Endothelial cell of umbilical vein (primary cell): ENCODE measurements at regions not wholly inside any gene's neighbourhood (a gene's known extent, or its start where the extent isn't known, plus 50 kb on each side); places are given as distances from the start of the nearest gene placed in this dataset.

Experiments
- BruUV-seq: library from RNA; stranded (reverse); fragments of 400-500 nt; replicated peaks from 2 replicates; lab custom pipeline; 2021; lab: Mats Ljungman, UMichigan
- CTCF ChIA-PET: fragments of 300-600, 350-600 bp; sonication (Branson Sonifier 250); formaldehyde crosslinking; loops from one replicate; lab custom pipeline; 2021; ENCODE audit warnings: antibody characterized with exemption, inconsistent platforms; lab: Charles Lee
- POLR2A ChIA-PET: fragments of 300-600, 350-600 bp; sonication (Branson Sonifier 250); formaldehyde crosslinking; loops from one replicate; lab custom pipeline; 2021; ENCODE audit warnings: antibody characterized with exemption, inconsistent platforms; lab: Charles Lee
- DNase-seq: peaks from one replicate; pipeline ENCODE4 v3.0.0-alpha.2; 2011; ENCODE audit warnings: low read depth, low spot score
- FAIRE-seq: peaks from 2 replicates; lab custom pipeline; 2011; peaks lifted over from hg19 to GRCh38; lab: Jason Lieb, UNC
- H2AFZ ChIP-seq: 2 replicates; pipeline ENCODE4 v1.6.0; 2012; ENCODE audit warnings: low read depth, low read length, control low read depth, inconsistent platforms
- H3K27ac ChIP-seq: 2 replicates; pipeline ENCODE4 v1.5.1; 2011; ENCODE audit warnings: low read depth, mild to moderate bottlenecking, control low read depth, low read length, moderate library complexity; ENCODE audit not compliant: insufficient read depth
- H3K27me3 ChIP-seq, 2 experiments: 2 replicates each; pipeline versions ENCODE4 v1.6.0 to v1.6.1; 2011; ENCODE audit warnings: low read length in 2 of 2, mixed read lengths in 1 of 2; ENCODE audit not compliant: control insufficient read depth in 2 of 2, insufficient read depth in 2 of 2
- H3K36me3 ChIP-seq, 2 experiments: 2 replicates in 1 of 2; 3 replicates in 1 of 2; pipeline ENCODE4 v1.5.1; 2011; ENCODE audit warnings: low read length in 2 of 2, mild to moderate bottlenecking in 1 of 2, moderate library complexity in 1 of 2; ENCODE audit not compliant: control insufficient read depth in 2 of 2, insufficient read depth in 2 of 2; ENCODE audit errors: extremely low read depth in 1 of 2
- H3K4me1 ChIP-seq: 3 replicates; pipeline ENCODE4 v1.5.1; 2011; ENCODE audit warnings: mild to moderate bottlenecking, low read length; ENCODE audit not compliant: control insufficient read depth, insufficient read depth; ENCODE audit errors: extremely low read depth
- H3K4me2 ChIP-seq: 2 replicates; pipeline ENCODE4 v1.6.1; 2011; ENCODE audit warnings: low read length, control low read depth, mixed read lengths; ENCODE audit not compliant: insufficient read depth
- H3K4me3 ChIP-seq, 3 experiments: fragments of 200-600 bp in 1 of 3; sonication (generic), shearing (Covaris generic) in 1 of 3; replicated peaks in 1 of 3; 2 replicates each; pipeline ENCODE4 v1.5.1; 2011 to 2016; ENCODE audit warnings: control low read depth in 3 of 3, low read length in 3 of 3, mild to moderate bottlenecking in 2 of 3, inconsistent platforms in 1 of 3, low read depth in 1 of 3, moderate library complexity in 1 of 3; ENCODE audit not compliant: insufficient read depth in 1 of 3
- H3K79me2 ChIP-seq: 2 replicates; pipeline ENCODE4 v1.6.0; 2012; ENCODE audit warnings: low read length, inconsistent platforms; ENCODE audit not compliant: control insufficient read depth, insufficient read depth
- H3K9ac ChIP-seq: replicated peaks from 2 replicates; pipeline ENCODE3; 2011; ENCODE audit warnings: low read length, control low read depth; ENCODE audit not compliant: insufficient read depth; ENCODE audit errors: extremely low read depth
- H3K9me1 ChIP-seq: replicated peaks from 3 replicates; pipeline ENCODE4 v1.6.0; 2011; ENCODE audit warnings: mild to moderate bottlenecking, low read length; ENCODE audit not compliant: control insufficient read depth, insufficient read depth; ENCODE audit errors: extremely low read depth
- H3K9me3 ChIP-seq: replicated peaks from 2 replicates; pipeline ENCODE4 v1.5.1; 2012; ENCODE audit warnings: low read length, inconsistent platforms; ENCODE audit not compliant: control insufficient read depth, insufficient read depth
- H4K20me1 ChIP-seq: replicated peaks from 2 replicates; pipeline ENCODE3; 2011; ENCODE audit warnings: mild to moderate bottlenecking, low read length; ENCODE audit not compliant: control insufficient read depth, insufficient read depth; ENCODE audit errors: extremely low read depth
- EZH2 ChIP-seq: IDR thresholded peaks from 2 replicates; pipeline ENCODE4 v1.6.1; 2012; ENCODE audit warnings: borderline replicate concordance, low read depth, mild to moderate bottlenecking, moderate library complexity, low read length, inconsistent platforms; ENCODE audit not compliant: severe bottlenecking
- FOS ChIP-seq: IDR thresholded peaks from 2 replicates; pipeline ENCODE4 v1.6.1; 2011; ENCODE audit warnings: mild to moderate bottlenecking, low read length, moderate library complexity, borderline replicate concordance; ENCODE audit not compliant: insufficient read depth
- GATA2 ChIP-seq: IDR thresholded peaks from 2 replicates; pipeline ENCODE4 v1.7.0; 2011; ENCODE audit warnings: low read depth, mild to moderate bottlenecking, moderate library complexity, mixed read lengths, low read length; ENCODE audit not compliant: insufficient read length, insufficient read depth
- JUN ChIP-seq: IDR thresholded peaks from 2 replicates; pipeline ENCODE4 v1.6.1; 2011; ENCODE audit warnings: borderline replicate concordance, low read depth; ENCODE audit not compliant: insufficient read length, insufficient read depth
- MAX ChIP-seq: IDR thresholded peaks from 2 replicates; pipeline ENCODE4 v1.6.1; 2011; ENCODE audit not compliant: insufficient read depth, insufficient read length
- MYC ChIP-seq: IDR thresholded peaks from one replicate; pipeline ENCODE4 v1.6.1; 2011; ENCODE audit warnings: mild to moderate bottlenecking, low read depth, low read length
- POLR2A ChIP-seq: IDR thresholded peaks from 2 replicates; pipeline ENCODE4 v1.6.1; 2012; ENCODE audit warnings: low read depth, mild to moderate bottlenecking, control low read depth, low read length
- POLR2AphosphoS5 ChIP-seq: IDR thresholded peaks from 2 replicates; pipeline ENCODE4 v1.6.1; 2012; ENCODE audit warnings: low read depth, mild to moderate bottlenecking, control low read depth, low read length, moderate library complexity; ENCODE audit not compliant: insufficient read depth
- dilution Hi-C: fragments of 300-500 bp; cut with MboI; formaldehyde crosslinking; loops from one replicate; pipeline ENCODE4 v1.15.0; 2019; ENCODE audit warnings: low sequenced_read_pairs; ENCODE audit not compliant: extremely low pct_ligation_motif_present
- intact Hi-C: fragments of 100-400 bp; cut with micrococcal nuclease; formaldehyde crosslinking; loops from one replicate; pipeline ENCODE4 v1.10.0; 2022
- TF ChIP-seq, protein P1 (sequence below), 2 donors: IDR thresholded peaks; 1 replicate in 1 of 2; 2 replicates in 1 of 2; pipeline ENCODE4 v1.5.1; 2011; ENCODE audit warnings: low read length in 2 of 2, mild to moderate bottlenecking in 2 of 2, moderate library complexity in 2 of 2, control low read depth in 1 of 2, inconsistent platforms in 1 of 2, low read depth in 1 of 2; ENCODE audit not compliant: insufficient read depth in 1 of 2; ENCODE audit errors: extremely low read depth in 1 of 2

DNA sequence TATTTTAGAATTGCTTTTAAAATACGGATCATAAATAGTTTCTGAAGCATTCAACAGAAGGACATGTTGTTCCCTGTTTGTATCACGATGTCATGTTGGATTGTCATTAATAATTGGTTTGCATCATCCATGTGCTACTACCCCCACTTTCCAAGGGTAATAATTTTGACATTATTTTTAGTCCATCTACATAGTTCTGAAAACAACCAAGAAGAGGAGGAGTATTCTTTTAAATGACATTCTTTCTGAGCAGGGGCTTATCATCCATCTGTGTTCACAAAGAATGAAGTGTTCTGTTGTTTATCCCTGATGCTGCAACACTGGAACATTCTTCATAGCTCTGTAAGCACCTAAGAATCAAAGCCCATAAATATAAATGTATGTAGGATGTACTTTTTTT is 151.0 kb upstream of the CITED2 start:
- Histone ChIP-seq H3K27ac (no peak overlapping the region), H3K4me2 (no peak overlapping the region), H3K9me1 (no peaks in the 10 kb centered on the region), H3K79me2 (no peaks in the 10 kb centered on the region), H3K4me3 (no peak overlapping the region), H3K36me3 (no peaks in the 10 kb centered on the region), H4K20me1 (no peaks in the 10 kb centered on the region), H2AFZ (no peak overlapping the region), H3K4me1 (peaks cover 6% of the 10 kb centered on the region), H3K9me3 (no peaks in the 10 kb centered on the region), H3K9ac (no peak overlapping the region), H3K27me3 (no peaks in the 10 kb centered on the region)
- BruUV-seq: no TSS peak
- FAIRE-seq: no peak
- intact Hi-C loops: no loop called here
- dilution Hi-C loops: no loop called here
- ChIA-PET POLR2A (no interaction called here), CTCF (no interaction called here)
- DNase-seq: no peak
- no peak for TF ChIP-seq JUN
- TF ChIP-seq EZH2: no peak
- TF ChIP-seq MAX: no peak
- TF ChIP-seq FOS: no peak
- TF ChIP-seq MYC: no peak
- no peak for TF ChIP-seq POLR2AphosphoS5
- TF ChIP-seq, protein P1, sequence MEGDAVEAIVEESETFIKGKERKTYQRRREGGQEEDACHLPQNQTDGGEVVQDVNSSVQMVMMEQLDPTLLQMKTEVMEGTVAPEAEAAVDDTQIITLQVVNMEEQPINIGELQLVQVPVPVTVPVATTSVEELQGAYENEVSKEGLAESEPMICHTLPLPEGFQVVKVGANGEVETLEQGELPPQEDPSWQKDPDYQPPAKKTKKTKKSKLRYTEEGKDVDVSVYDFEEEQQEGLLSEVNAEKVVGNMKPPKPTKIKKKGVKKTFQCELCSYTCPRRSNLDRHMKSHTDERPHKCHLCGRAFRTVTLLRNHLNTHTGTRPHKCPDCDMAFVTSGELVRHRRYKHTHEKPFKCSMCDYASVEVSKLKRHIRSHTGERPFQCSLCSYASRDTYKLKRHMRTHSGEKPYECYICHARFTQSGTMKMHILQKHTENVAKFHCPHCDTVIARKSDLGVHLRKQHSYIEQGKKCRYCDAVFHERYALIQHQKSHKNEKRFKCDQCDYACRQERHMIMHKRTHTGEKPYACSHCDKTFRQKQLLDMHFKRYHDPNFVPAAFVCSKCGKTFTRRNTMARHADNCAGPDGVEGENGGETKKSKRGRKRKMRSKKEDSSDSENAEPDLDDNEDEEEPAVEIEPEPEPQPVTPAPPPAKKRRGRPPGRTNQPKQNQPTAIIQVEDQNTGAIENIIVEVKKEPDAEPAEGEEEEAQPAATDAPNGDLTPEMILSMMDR (IDR thresholded peaks at IDR 0.05; ENCODE audit: extremely low read depth in 1 of 2, insufficient read depth in 1 of 2, low read depth in 1 of 2, low read length in 2 of 2): no peak
- TF ChIP-seq POLR2A: no peak
- TF ChIP-seq GATA2: no peak
